B cell (primary cell): ENCODE measurements at regions not wholly inside any gene's neighbourhood (a gene's known extent, or its start where the extent isn't known, plus 50 kb on each side); places are given as distances from the start of the nearest gene placed in this dataset.

Experiments used
- ATAC-seq: fragments of 200-7000 bp; cut with Tn5 transposase; one replicate; pipeline ENCODE4 v1.10.0; 2021; ENCODE audit warnings: low read depth, mild to moderate bottlenecking, moderate number of reproducible peaks, moderate library complexity
- CTCF ChIA-PET: fragments of 350-600 bp; sonication (Branson Sonifier 250); formaldehyde crosslinking; loops from one replicate; lab custom pipeline; 2021; ENCODE audit warnings: antibody characterized with exemption, inconsistent platforms; lab: Charles Lee
- POLR2A ChIA-PET: fragments of 350-600 bp; sonication (Branson Sonifier 250); formaldehyde crosslinking; loops from one replicate; lab custom pipeline; 2021; ENCODE audit warnings: antibody characterized with exemption; lab: Charles Lee
- DNase-seq: peaks from one replicate; pipeline ENCODE4 v3.0.0; 2013
- H2AFZ ChIP-seq: 2 replicates; pipeline ENCODE4 v1.6.1; 2012; ENCODE audit warnings: mild to moderate bottlenecking, low read depth, low read length; ENCODE audit not compliant: insufficient read depth, poor library complexity, severe bottlenecking
- H3K27ac ChIP-seq, 2 donors: 1 replicate in 1 of 2; 2 replicates in 1 of 2; pipeline ENCODE4 v1.5.1; 2012 to 2013; ENCODE audit warnings: low read length in 2 of 2, mild to moderate bottlenecking in 2 of 2, moderate library complexity in 1 of 2
- H3K27me3 ChIP-seq, 4 experiments: fragments of 200-600 bp in 1 of 4; sonication (generic) in 1 of 4; replicated peaks in 1 of 4; 1 replicate in 2 of 4; 2 replicates in 2 of 4; pipeline versions ENCODE4 v1.6.1 to v1.7.0; 2013 to 2016; ENCODE audit warnings: low read length in 3 of 4, mild to moderate bottlenecking in 2 of 4, mixed read lengths in 1 of 4, moderate library complexity in 1 of 4; ENCODE audit not compliant: insufficient read depth in 4 of 4, control insufficient read depth in 3 of 4; ENCODE audit errors: control extremely low read depth in 1 of 4
- H3K36me3 ChIP-seq, 2 experiments: replicated peaks in 1 of 2; 1 replicate in 1 of 2; 2 replicates in 1 of 2; pipeline versions ENCODE4 v1.6.1 to v1.7.1; 2013; ENCODE audit warnings: low read length in 1 of 2; ENCODE audit not compliant: insufficient read depth in 2 of 2, control insufficient read depth in 1 of 2; ENCODE audit errors: control extremely low read depth in 1 of 2, extremely low read depth in 1 of 2
- H3K4me1 ChIP-seq, 2 donors: fragments of 200-600 bp in 1 of 2; sonication (generic) in 1 of 2; 1 replicate in 1 of 2; 2 replicates in 1 of 2; pipeline versions ENCODE4 v1.5.1 to v1.6.1; 2013 to 2017; ENCODE audit warnings: low read length in 2 of 2; ENCODE audit not compliant: control insufficient read depth in 2 of 2, insufficient read depth in 2 of 2
- H3K4me2 ChIP-seq: replicated peaks from 2 replicates; pipeline ENCODE3; 2012; ENCODE audit warnings: mild to moderate bottlenecking, low read depth, low read length; ENCODE audit not compliant: poor library complexity, severe bottlenecking
- H3K4me3 ChIP-seq, 5 experiments: fragments of 200-600 bp in 1 of 5; sonication (generic) in 1 of 5; 1 replicate in 3 of 5; 2 replicates in 2 of 5; pipeline versions ENCODE4 v1.5.1 to v1.7.0; 2011 to 2016; ENCODE audit warnings: low read length in 4 of 5, mild to moderate bottlenecking in 4 of 5, low read depth in 2 of 5, control low read depth in 1 of 5, moderate library complexity in 1 of 5; ENCODE audit not compliant: insufficient read depth in 1 of 5; ENCODE audit errors: control extremely low read depth in 1 of 5, extremely low read depth in 1 of 5
- H3K79me2 ChIP-seq: fragments of 200-600 bp; sonication (generic); one replicate; pipeline ENCODE4 v1.6.0; 2016; ENCODE audit warnings: low read length; ENCODE audit not compliant: control insufficient read depth, insufficient read depth
- H3K9ac ChIP-seq: fragments of 200-600 bp; sonication (generic); 2 replicates; pipeline ENCODE4 v1.6.1; 2017; ENCODE audit warnings: mild to moderate bottlenecking, low read length, moderate library complexity
- H3K9me3 ChIP-seq, 3 donors: one replicate each; pipeline versions ENCODE4 v1.6.1 to v1.7.1; 2013; ENCODE audit warnings: low read length in 2 of 3; ENCODE audit not compliant: control insufficient read depth in 2 of 3, insufficient read depth in 1 of 3; ENCODE audit errors: control extremely low read depth in 1 of 3
- H4K20me1 ChIP-seq: 2 replicates; pipeline ENCODE4 v1.6.0; 2012; ENCODE audit warnings: mild to moderate bottlenecking, low read length; ENCODE audit not compliant: insufficient read depth, control insufficient read depth, poor library complexity, severe bottlenecking
- H3K27ac Mint-ChIP-seq: one replicate; pipeline ENCODE4 v1.8.0; 2021; ENCODE audit warnings: mixed read lengths
- H3K27me3 Mint-ChIP-seq: one replicate; pipeline ENCODE4 v1.8.0; 2021; ENCODE audit warnings: mixed read lengths
- H3K4me1 Mint-ChIP-seq: one replicate; pipeline ENCODE4 v1.8.0; 2021; ENCODE audit warnings: mixed read lengths
- H3K4me3 Mint-ChIP-seq: one replicate; pipeline ENCODE4 v1.8.0; 2021; ENCODE audit warnings: mixed read lengths
- H3K9me3 Mint-ChIP-seq: one replicate; pipeline ENCODE4 v1.8.0; 2022; ENCODE audit warnings: mixed read lengths; ENCODE audit not compliant: insufficient read depth
- CTCF ChIP-seq: fragments of 200-600 bp; IDR thresholded peaks from one replicate; pipeline ENCODE4 v1.8.0; 2022; ENCODE audit warnings: antibody characterized with exemption, mild to moderate bottlenecking
- EZH2 ChIP-seq: IDR thresholded peaks from 2 replicates; pipeline ENCODE4 v1.6.1; 2012; ENCODE audit warnings: borderline replicate concordance, low read depth, mild to moderate bottlenecking, moderate library complexity, low read length; ENCODE audit not compliant: insufficient read depth, poor library complexity, severe bottlenecking
- WGBS: methylation state at CpG from one replicate; pipeline ENCODE4 v1.1.5; 2013; ENCODE audit warnings: missing lambda C conversion rate; ENCODE audit not compliant: insufficient coverage; 5-methylcytosine and 5-hydroxymethylcytosine counted together
- intact Hi-C: fragments of 100-400 bp; cut with micrococcal nuclease; formaldehyde crosslinking; loops from one replicate; pipeline ENCODE4 v1.10.0; 2022

GRCh38 chr18:39838831-39839230, 2116.2 kb upstream of the PIK3C3 start:
- Histone ChIP-seq H3K27ac (no peak overlapping the region), H3K9ac (no peak overlapping the region), H4K20me1 (no peaks in the 10 kb centered on the region), H3K4me1 (no peaks in the 10 kb centered on the region), H3K36me3 (no peaks in the 10 kb centered on the region), H2AFZ (no peak overlapping the region), H3K27me3 (peaks cover 0 to 6% (median 0%) of the 10 kb centered on the region in 4 experiments), H3K9me3 (no peaks in the 10 kb centered on the region), H3K79me2 (no peaks in the 10 kb centered on the region), H3K4me2 (no peak overlapping the region), H3K4me3 (no peak overlapping the region)
- no peak for DNase-seq
- Mint-ChIP-seq H3K27me3 (no peaks in the 10 kb centered on the region), H3K27ac (no peak overlapping the region), H3K9me3 (peaks cover 4% of the 10 kb centered on the region), H3K4me1 (no peaks in the 10 kb centered on the region), H3K4me3 (no peak overlapping the region)
- ChIA-PET POLR2A (no interaction called here), CTCF (no interaction called here)
- intact Hi-C loops, result no loop called here
- TF ChIP-seq CTCF (no peak), EZH2 (no peak)
- ATAC-seq, result no peak
- 89% methylated on average over 2 of the region's 3 CpGs for WGBS

DNA sequence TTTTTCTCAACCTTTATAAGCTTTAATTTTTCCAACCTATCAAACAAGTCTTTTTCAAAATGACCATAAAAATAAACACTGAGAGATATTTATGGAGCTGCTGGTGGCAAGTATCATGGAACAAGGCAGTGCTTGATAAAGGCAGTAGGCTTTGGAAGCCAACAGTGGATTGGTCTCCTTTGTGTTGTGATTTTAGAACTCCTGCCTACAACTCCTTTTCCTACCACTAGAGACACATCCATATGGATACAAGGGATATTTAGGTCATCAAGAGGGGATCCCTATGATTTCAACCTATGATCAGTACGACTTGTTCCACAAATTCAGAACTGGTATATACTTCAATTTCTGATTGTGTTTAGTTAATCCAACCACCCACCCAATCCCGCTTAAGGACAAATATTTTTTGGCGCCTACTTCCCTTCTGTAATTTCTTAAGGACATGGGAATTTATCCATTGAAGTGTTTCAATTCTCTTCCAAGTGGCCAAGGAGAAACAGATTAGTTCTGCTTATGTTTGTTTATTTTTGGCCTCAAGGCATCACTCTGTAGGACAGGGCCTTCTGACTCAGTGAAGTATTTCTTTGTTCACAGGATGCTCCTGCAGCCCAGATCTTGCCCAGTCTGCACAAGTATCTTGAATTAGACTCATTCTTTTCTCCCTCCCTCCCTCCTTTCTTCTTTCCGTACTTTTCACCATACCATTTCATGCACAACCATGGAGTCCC, 2119.6 kb upstream of the PIK3C3 start:
- intact Hi-C loops, result no loop called here
- H3K4me1 ChIP-seq, result no peaks in the 10 kb centered on the region
- H3K27ac ChIP-seq, result no peak overlapping the region
- TF ChIP-seq EZH2, result no peak
- no peak for TF ChIP-seq CTCF
- H3K9me3 Mint-ChIP-seq, result peaks cover 4% of the 10 kb centered on the region
- no peaks in the 10 kb centered on the region for H3K9me3 ChIP-seq
- H3K27ac Mint-ChIP-seq, result no peak overlapping the region
- ATAC-seq (no peak), DNase-seq (no peak)
- no peak overlapping the region for H3K4me3 ChIP-seq
- no peak overlapping the region for H3K4me3 Mint-ChIP-seq
- H3K9ac ChIP-seq, result no peak overlapping the region
- H3K4me2 ChIP-seq, result no peak overlapping the region
- POLR2A ChIA-PET, result no interaction called here
- no peaks in the 10 kb centered on the region for H3K27me3 ChIP-seq
- H3K4me1 Mint-ChIP-seq, result no peaks in the 10 kb centered on the region
- H3K79me2 ChIP-seq, result no peaks in the 10 kb centered on the region
- CTCF ChIA-PET, result no interaction called here
- H3K27me3 Mint-ChIP-seq, result no peaks in the 10 kb centered on the region
- no peaks in the 10 kb centered on the region for H4K20me1 ChIP-seq
- 100% methylated on average over 1 of the region's 4 CpGs for WGBS
- no peak overlapping the region for H2AFZ ChIP-seq
- no peaks in the 10 kb centered on the region for H3K36me3 ChIP-seq
